ENCODE measurements at regions not wholly inside any gene's neighbourhood (a gene's known extent, or its start where the extent isn't known, plus 50 kb on each side); places are given as distances from the start of the nearest gene placed in this dataset.
"Not testable (repeated sequence)": the region's sequence is repeated elsewhere in the genome, so short reads cannot be mapped to it uniquely, and the experiment has no call there.

DNA sequence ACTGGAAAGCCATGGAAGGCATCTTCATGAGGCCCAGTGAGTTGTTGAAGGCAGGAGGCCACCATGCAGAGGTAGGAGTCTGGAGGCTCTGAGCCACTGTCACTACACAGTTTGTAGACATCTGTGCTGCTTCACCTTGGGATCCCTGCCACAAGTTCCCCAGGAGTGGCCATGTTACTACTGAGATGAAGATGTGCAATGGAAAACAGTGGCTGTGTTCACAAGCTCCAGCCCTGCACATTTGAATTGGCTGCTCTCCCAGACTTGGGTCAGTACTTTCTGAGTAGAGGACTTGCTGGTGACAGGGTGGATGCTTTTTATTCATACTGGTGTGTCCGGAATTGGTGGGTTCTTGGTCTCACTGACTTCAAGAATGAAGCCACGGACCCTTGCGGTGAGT, 86.9 kb upstream of the C15orf39 start:
- no peak for DNase-seq

DNA sequence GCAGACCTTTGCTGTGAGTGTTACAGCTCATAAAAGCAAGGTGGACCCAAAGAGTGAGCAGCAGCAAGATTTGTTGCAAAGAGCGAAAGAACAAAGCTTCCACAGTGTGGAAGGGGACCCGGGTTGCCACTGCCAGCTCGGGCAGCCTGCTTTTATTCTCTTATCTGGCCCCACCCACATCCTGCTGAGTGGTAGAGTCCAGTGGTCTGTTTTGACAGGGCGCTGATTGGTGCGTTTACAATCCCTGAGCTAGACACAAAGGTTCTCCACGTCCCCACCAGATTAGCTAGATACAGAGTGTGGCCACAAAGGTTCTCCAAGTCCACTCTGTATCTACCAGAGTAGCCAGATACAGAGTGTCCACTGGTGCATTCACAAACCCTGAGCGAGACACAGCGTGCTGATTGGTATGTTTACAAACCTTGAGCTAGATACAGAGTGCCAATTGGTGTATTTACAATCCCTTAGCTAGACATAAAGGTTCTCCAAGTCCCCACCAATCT, 86.2 kb upstream of the C15orf39 start:
- not testable (repeated sequence) for H3K9me3 ChIP-seq (ENCODE audit: control insufficient read depth, low read length); H3K27me3 ChIP-seq (replicated peaks; ENCODE audit: control insufficient read depth, insufficient read depth, low read length, poor library complexity, severe bottlenecking); H3K4me3 ChIP-seq (ENCODE audit: insufficient read depth, low read depth, low read length, poor library complexity, severe bottlenecking); H3K4me1 ChIP-seq (ENCODE audit: control insufficient read depth, insufficient read depth, low read length, poor library complexity, severe bottlenecking); H3K27ac ChIP-seq (ENCODE audit: insufficient read depth, low read length, poor library complexity, severe bottlenecking); DNase-seq; H3K36me3 ChIP-seq (ENCODE audit: control insufficient read depth, insufficient read depth, low read length)

More for the DNA sequence above, 86.9 kb upstream of the C15orf39 start:
- no peaks in the 10 kb centered on the region for H3K4me1 ChIP-seq (ENCODE audit: control insufficient read depth, insufficient read depth, low read length, poor library complexity, severe bottlenecking)
- no peaks in the 10 kb centered on the region for H3K36me3 ChIP-seq (ENCODE audit: control insufficient read depth, insufficient read depth, low read length)
- no peaks in the 10 kb centered on the region for H3K27me3 ChIP-seq (replicated peaks; ENCODE audit: control insufficient read depth, insufficient read depth, low read length, poor library complexity, severe bottlenecking)
- peaks cover 3% of the 10 kb centered on the region for H3K9me3 ChIP-seq (ENCODE audit: control insufficient read depth, low read length)
- H3K27ac ChIP-seq (ENCODE audit: insufficient read depth, low read length, poor library complexity, severe bottlenecking) = no peak overlapping the region
- H3K4me3 ChIP-seq (ENCODE audit: insufficient read depth, low read depth, low read length, poor library complexity, severe bottlenecking) = no peak overlapping the region

DNA sequence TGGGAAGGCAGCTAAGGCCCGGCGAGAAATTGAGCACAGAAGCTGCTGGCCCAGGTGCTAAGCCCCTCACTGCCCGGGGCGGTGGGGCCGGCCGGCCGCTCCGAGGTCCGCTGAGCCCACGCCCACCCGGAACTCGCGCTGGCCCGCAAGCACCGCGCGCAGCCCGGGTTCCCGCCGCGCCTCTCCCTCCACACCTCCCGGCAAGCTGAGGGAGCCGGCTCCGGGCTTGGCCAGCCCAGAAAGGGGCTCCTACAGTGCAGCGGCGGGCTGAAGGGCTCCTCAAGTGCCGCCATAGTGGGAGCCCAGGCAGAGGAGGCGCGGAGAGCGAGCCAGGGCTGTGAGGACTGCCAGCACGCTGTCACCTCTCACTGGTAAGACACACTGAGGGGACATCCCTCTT, 85.5 kb upstream of the C15orf39 start:
- not testable (repeated sequence) for H3K4me1 ChIP-seq (ENCODE audit: control insufficient read depth, insufficient read depth, low read length, poor library complexity, severe bottlenecking); DNase-seq; H3K4me3 ChIP-seq (ENCODE audit: insufficient read depth, low read depth, low read length, poor library complexity, severe bottlenecking); H3K27ac ChIP-seq (ENCODE audit: insufficient read depth, low read length, poor library complexity, severe bottlenecking); H3K9me3 ChIP-seq (ENCODE audit: control insufficient read depth, low read length); H3K27me3 ChIP-seq (replicated peaks; ENCODE audit: control insufficient read depth, insufficient read depth, low read length, poor library complexity, severe bottlenecking); H3K36me3 ChIP-seq (ENCODE audit: control insufficient read depth, insufficient read depth, low read length)

DNA sequence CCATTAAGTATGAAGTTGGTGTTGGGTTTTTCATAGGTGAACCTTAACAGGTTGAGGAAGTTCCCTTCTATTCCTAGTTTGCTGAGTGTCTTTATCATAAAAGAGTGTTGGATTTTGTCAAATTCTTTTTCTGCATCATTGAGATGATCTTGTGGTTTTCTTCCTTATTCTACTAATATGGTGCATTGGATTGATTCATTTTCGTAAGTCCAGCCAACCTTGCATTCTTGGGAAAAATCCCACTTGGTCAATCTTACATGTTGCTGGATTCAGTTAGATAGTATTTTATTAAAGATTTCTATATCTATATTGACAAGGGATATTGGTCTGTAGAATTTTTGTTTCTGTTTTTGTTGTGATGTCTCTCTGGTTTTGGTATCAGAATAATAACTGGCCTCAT, 83.7 kb upstream of the C15orf39 start:
- no peak for DNase-seq
- H3K4me1 ChIP-seq (ENCODE audit: control insufficient read depth, insufficient read depth, low read length, poor library complexity, severe bottlenecking) = no peaks in the 10 kb centered on the region
- no peak overlapping the region for H3K27ac ChIP-seq (ENCODE audit: insufficient read depth, low read length, poor library complexity, severe bottlenecking)
- no peak overlapping the region for H3K4me3 ChIP-seq (ENCODE audit: insufficient read depth, low read depth, low read length, poor library complexity, severe bottlenecking)
- no peaks in the 10 kb centered on the region for H3K27me3 ChIP-seq (replicated peaks; ENCODE audit: control insufficient read depth, insufficient read depth, low read length, poor library complexity, severe bottlenecking)
- no peaks in the 10 kb centered on the region for H3K36me3 ChIP-seq (ENCODE audit: control insufficient read depth, insufficient read depth, low read length)
- peaks cover 3% of the 10 kb centered on the region for H3K9me3 ChIP-seq (ENCODE audit: control insufficient read depth, low read length)

DNA sequence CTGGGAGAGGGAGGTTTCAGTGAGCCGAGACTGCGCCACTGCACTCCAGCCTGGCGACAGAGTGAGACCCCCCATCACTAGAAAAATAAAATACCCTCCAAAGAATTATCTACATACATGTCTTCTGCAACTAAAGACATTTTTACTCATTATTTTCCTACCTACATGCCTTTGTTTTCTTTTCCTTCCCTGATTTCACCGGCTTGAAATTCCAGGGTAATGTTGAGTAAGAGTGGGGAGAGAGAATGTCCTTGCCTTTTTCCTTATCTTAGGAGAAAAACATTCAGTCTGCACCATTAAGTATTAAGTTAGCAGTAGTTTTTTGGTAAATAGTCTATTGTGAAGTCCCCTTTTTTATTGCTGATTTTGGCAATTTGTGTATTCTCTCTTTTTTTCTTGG, 82.4 kb upstream of the C15orf39 start:
- H3K27ac ChIP-seq (ENCODE audit: insufficient read depth, low read length, poor library complexity, severe bottlenecking) = not testable (repeated sequence)

DNA sequence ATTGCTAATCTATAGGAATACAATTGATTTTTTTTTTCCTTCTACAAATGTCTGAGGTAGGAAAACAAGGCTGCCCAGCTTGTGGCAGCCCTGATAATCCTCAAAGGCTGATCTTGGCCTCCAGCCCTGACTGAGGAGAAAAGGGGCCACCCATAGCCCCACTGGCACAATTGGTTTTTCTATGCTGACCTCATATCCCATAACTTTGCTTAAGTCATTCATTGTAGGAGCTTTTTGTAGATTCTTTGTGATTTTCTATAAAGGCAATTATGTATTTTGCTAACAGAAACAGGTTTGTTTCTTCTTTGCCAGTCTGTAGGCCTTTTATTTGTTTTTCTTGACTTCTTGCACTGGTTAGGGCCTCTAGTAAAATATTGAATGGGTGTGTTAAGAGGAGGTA, 80.2 kb upstream of the C15orf39 start:
- Histone ChIP-seq H3K4me1 (ENCODE audit: control insufficient read depth, insufficient read depth, low read length, poor library complexity, severe bottlenecking) (no peaks in the 10 kb centered on the region), H3K27me3 (replicated peaks; ENCODE audit: control insufficient read depth, insufficient read depth, low read length, poor library complexity, severe bottlenecking) (no peaks in the 10 kb centered on the region), H3K4me3 (ENCODE audit: insufficient read depth, low read depth, low read length, poor library complexity, severe bottlenecking) (no peak overlapping the region), H3K36me3 (ENCODE audit: control insufficient read depth, insufficient read depth, low read length) (no peaks in the 10 kb centered on the region), H3K9me3 (ENCODE audit: control insufficient read depth, low read length) (no peaks in the 10 kb centered on the region), H3K27ac (ENCODE audit: insufficient read depth, low read length, poor library complexity, severe bottlenecking) (no peak overlapping the region)
- DNase-seq = no peak

More for the DNA sequence above, 82.4 kb upstream of the C15orf39 start:
- DNase-seq; H3K36me3 ChIP-seq (ENCODE audit: control insufficient read depth, insufficient read depth, low read length); H3K27me3 ChIP-seq (replicated peaks; ENCODE audit: control insufficient read depth, insufficient read depth, low read length, poor library complexity, severe bottlenecking); H3K4me3 ChIP-seq (ENCODE audit: insufficient read depth, low read depth, low read length, poor library complexity, severe bottlenecking); H3K9me3 ChIP-seq (ENCODE audit: control insufficient read depth, low read length); H3K4me1 ChIP-seq (ENCODE audit: control insufficient read depth, insufficient read depth, low read length, poor library complexity, severe bottlenecking): not testable (repeated sequence)

DNA sequence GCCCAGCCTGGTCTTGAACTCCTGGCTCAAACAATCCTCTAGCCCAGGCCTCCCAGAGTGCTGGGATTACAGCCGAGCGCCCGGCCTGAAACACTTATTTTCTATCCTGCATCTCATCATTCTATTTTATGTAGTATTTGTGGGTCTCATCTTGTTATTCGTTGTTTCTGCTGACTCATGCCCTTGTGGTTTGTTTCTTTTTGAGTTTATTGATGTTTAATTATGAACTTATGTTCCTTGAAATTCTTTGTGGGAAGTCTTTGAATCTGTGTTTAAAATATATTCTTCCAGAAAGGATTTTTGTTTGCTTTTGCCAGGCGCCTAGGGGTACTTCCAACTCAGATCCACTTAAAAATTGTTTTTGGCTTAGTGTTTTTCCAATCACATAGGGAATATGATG, 78.3 kb upstream of the C15orf39 start:
- H3K36me3 ChIP-seq (ENCODE audit: control insufficient read depth, insufficient read depth, low read length) = no peaks in the 10 kb centered on the region
- DNase-seq = no peak
- no peak overlapping the region for H3K27ac ChIP-seq (ENCODE audit: insufficient read depth, low read length, poor library complexity, severe bottlenecking)
- H3K9me3 ChIP-seq (ENCODE audit: control insufficient read depth, low read length) = no peaks in the 10 kb centered on the region
- H3K4me3 ChIP-seq (ENCODE audit: insufficient read depth, low read depth, low read length, poor library complexity, severe bottlenecking) = no peak overlapping the region
- H3K4me1 ChIP-seq (ENCODE audit: control insufficient read depth, insufficient read depth, low read length, poor library complexity, severe bottlenecking) = no peaks in the 10 kb centered on the region
- no peaks in the 10 kb centered on the region for H3K27me3 ChIP-seq (replicated peaks; ENCODE audit: control insufficient read depth, insufficient read depth, low read length, poor library complexity, severe bottlenecking)

DNA sequence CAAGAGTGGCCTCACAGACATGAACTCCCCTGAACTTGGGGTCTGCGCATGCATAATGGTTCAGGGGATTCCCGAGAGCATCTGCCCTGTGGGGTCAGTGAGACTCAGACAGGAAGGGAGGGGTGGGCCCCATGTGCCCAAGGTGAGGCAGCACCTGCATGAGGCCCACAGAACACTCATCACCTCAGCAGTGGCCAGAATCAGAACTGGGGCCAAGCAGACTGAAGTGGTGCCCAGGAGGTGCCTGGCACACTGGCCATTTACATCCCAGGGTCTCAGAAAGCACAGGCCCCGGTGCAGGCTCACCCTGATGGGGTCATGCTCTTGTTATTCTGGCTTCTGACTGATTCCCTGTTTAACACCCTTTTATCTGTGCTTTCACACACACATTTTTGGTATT, 77.4 kb upstream of the C15orf39 start:
- not testable (repeated sequence) for H3K4me3 ChIP-seq (ENCODE audit: insufficient read depth, low read depth, low read length, poor library complexity, severe bottlenecking); DNase-seq; H3K27me3 ChIP-seq (replicated peaks; ENCODE audit: control insufficient read depth, insufficient read depth, low read length, poor library complexity, severe bottlenecking); H3K36me3 ChIP-seq (ENCODE audit: control insufficient read depth, insufficient read depth, low read length); H3K27ac ChIP-seq (ENCODE audit: insufficient read depth, low read length, poor library complexity, severe bottlenecking); H3K9me3 ChIP-seq (ENCODE audit: control insufficient read depth, low read length); H3K4me1 ChIP-seq (ENCODE audit: control insufficient read depth, insufficient read depth, low read length, poor library complexity, severe bottlenecking)

DNA sequence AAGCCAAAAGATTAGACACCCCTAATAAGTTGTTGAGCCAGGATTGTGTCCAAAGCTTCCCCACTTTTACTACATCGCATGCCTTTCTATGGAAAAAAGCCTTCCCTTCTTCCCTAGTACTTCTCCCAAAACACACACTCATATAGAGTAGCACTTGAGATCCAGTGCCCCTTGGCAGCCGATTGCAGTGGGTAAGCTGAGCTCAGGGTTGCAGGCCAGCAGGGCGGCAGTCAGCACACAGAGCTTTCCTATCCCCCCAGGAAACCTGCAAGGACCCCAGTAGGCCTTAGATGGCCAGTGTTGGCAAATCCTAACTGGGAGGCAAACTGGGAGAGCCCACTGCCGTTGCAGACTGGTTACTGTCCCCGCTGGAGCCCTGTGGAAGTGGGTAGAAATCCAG, 75.7 kb upstream of the C15orf39 start:
- Histone ChIP-seq H3K36me3 (ENCODE audit: control insufficient read depth, insufficient read depth, low read length) (no peaks in the 10 kb centered on the region), H3K27ac (ENCODE audit: insufficient read depth, low read length, poor library complexity, severe bottlenecking) (no peak overlapping the region), H3K9me3 (ENCODE audit: control insufficient read depth, low read length) (no peaks in the 10 kb centered on the region), H3K27me3 (replicated peaks; ENCODE audit: control insufficient read depth, insufficient read depth, low read length, poor library complexity, severe bottlenecking) (no peaks in the 10 kb centered on the region), H3K4me1 (ENCODE audit: control insufficient read depth, insufficient read depth, low read length, poor library complexity, severe bottlenecking) (no peaks in the 10 kb centered on the region), H3K4me3 (ENCODE audit: insufficient read depth, low read depth, low read length, poor library complexity, severe bottlenecking) (no peak overlapping the region)
- DNase-seq = no peak

DNA sequence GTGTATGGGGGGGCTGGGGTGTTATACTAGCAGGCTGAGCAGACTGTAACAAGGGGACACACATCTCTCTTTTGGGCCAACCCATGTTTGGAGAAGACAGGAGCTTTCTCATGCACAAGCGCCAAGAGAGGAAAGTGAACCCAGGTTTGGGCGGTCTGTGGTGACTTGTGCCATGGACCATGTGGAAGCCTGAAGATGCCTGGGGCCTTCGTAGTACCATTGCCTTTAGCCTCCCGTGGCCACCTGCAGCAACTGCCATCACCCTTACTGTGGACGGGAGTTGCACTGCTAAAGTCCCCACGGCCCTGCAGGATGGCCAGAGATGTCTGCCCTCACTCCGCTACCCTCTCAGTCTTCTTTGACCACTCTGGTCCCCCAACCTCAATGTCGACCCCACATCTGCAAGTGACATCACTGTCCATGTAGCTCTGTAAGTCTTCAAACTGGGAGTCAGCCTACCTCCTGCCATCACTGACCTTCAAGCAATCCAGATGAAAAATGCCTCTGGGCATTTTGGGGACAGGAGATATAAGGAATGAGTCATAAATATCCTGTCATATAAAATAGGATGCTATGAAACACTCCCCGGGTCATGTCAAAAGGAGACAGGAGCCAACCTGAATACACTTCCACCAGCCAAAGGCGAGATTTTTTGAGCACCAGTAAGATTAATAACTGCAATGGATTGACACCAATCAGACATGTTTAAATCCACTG, 74.7 kb upstream of the C15orf39 start:
- Histone ChIP-seq H3K4me1 (ENCODE audit: control insufficient read depth, insufficient read depth, low read length, poor library complexity, severe bottlenecking) (no peaks in the 10 kb centered on the region), H3K36me3 (ENCODE audit: control insufficient read depth, insufficient read depth, low read length) (no peaks in the 10 kb centered on the region), H3K27ac (ENCODE audit: insufficient read depth, low read length, poor library complexity, severe bottlenecking) (no peak overlapping the region), H3K27me3 (replicated peaks; ENCODE audit: control insufficient read depth, insufficient read depth, low read length, poor library complexity, severe bottlenecking) (no peaks in the 10 kb centered on the region), H3K9me3 (ENCODE audit: control insufficient read depth, low read length) (no peaks in the 10 kb centered on the region), H3K4me3 (ENCODE audit: insufficient read depth, low read depth, low read length, poor library complexity, severe bottlenecking) (no peak overlapping the region)
- no peak for DNase-seq
